GM13977 (cell line): ENCODE measurements at regions not wholly inside any gene's neighbourhood (a gene's known extent, or its start where the extent isn't known, plus 50 kb on each side); places are given as distances from the start of the nearest gene placed in this dataset.

Source experiments
- DNase-seq: peaks from one replicate; pipeline ENCODE4 v3.0.0; 2012; ENCODE audit warnings: low spot score
- in situ Hi-C: fragments of 300-500 bp; cut with MboI; formaldehyde crosslinking; loops from one replicate; pipeline ENCODE4 v1.12.0; 2022; ENCODE audit warnings: low sequenced_read_pairs, low pct_unique_long_range_greater_than_20kb, mixed read lengths, inconsistent platforms; ENCODE audit not compliant: unreplicated experiment
- TF ChIP-seq, protein P1 (sequence below): IDR thresholded peaks from 2 replicates; pipeline ENCODE4 v1.5.1; 2012; ENCODE audit warnings: mild to moderate bottlenecking, control low read depth; ENCODE audit not compliant: insufficient read depth; ENCODE audit errors: extremely low read depth, missing control alignments

DNA sequence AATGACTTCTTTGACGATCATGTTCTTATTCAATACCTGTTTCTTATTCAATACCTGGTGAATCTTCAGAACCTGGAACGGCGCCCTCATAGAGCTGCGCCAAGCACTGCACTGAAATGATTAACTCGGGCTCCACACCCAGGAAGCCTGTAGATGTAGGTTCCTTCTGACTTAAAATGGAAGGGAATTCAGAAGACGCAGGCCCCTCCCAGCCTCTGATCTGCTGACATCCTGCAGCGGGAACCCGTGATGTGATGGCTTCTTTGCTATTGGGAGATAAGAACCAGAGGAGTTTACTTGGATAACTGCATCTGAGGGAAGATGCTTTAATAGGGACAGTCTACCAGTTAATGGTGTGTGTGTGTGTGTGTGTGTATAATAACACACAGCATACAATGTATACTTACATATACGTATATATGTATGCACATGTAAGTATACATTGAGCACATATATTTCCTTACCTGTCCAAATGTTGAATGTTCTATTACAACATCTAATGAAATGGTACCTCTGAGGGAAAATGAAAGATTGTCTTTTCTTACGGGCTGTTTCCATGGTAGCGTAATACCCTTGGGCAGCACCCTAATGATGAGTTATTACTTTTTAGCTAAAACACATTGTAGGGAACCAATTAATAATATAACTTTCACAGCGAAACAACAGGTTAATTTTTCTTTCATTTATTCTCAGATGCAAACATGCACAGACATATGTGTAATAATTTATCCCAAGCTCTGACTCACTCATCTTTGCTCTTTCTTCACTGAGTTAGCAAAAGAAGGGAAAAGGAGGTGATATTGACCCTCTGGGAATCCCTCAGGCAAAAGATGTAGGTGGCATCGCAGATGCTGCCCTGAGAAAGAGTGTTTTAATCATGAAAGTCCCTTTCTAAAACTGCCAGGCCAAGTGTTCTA is 379.8 kb downstream of the SIPA1L2 start:
- TF ChIP-seq, protein P1, sequence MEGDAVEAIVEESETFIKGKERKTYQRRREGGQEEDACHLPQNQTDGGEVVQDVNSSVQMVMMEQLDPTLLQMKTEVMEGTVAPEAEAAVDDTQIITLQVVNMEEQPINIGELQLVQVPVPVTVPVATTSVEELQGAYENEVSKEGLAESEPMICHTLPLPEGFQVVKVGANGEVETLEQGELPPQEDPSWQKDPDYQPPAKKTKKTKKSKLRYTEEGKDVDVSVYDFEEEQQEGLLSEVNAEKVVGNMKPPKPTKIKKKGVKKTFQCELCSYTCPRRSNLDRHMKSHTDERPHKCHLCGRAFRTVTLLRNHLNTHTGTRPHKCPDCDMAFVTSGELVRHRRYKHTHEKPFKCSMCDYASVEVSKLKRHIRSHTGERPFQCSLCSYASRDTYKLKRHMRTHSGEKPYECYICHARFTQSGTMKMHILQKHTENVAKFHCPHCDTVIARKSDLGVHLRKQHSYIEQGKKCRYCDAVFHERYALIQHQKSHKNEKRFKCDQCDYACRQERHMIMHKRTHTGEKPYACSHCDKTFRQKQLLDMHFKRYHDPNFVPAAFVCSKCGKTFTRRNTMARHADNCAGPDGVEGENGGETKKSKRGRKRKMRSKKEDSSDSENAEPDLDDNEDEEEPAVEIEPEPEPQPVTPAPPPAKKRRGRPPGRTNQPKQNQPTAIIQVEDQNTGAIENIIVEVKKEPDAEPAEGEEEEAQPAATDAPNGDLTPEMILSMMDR, result no peak
- in situ Hi-C loops, result no loop called here
- no peak for DNase-seq

DNA sequence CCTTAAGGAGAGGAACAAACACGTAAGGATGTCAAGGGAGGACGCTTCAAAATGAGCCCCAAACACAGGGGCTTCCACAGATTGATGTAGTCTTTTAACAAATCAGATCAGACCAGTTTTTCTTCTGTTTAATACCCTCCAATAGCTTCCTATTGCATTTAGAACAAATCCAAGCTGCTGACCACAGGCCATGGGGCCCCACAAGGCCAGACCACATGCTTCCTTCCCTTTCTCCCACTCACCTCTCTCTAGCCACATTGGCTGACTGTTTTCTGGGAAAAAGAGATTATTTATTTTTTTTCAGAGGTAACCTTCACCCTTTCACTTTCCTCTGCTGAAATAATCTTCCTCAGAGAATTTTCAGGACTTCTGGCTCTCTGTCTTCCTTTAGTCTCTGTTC is 380.6 kb downstream of the SIPA1L2 start:
- in situ Hi-C loops, result no loop called here
- no peak for DNase-seq

DNA sequence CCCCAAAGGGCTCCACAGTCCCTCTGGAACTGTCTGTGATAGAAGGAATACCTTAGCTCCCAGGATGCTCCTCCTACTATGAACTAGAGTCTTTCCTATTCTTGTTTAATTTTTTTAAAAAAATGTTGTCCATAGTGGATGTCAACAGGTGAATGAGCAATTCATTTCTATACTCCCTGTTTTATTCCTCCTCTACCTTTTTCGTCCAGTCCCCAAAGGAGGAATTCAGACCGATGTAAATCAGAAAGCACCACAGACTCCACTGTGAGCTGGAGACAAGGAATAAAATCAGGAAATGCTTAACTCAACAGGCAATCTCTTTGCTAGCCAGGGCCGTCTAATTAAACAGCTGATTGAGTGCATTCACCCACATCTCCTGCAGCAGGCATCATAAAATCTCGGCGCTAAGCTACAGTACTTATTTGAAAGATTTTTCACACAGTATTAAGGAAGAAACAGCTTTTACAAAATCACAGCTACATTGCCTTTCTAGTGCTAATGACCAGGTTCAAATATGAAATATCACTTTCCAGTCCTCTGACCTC is 381.6 kb downstream of the SIPA1L2 start:
- DNase-seq, result no peak
- in situ Hi-C loops, result no loop called here
- TF ChIP-seq, protein P1, result no peak

More for the DNA sequence above, 380.6 kb downstream of the SIPA1L2 start:
- TF ChIP-seq, protein P1, result no peak

DNA sequence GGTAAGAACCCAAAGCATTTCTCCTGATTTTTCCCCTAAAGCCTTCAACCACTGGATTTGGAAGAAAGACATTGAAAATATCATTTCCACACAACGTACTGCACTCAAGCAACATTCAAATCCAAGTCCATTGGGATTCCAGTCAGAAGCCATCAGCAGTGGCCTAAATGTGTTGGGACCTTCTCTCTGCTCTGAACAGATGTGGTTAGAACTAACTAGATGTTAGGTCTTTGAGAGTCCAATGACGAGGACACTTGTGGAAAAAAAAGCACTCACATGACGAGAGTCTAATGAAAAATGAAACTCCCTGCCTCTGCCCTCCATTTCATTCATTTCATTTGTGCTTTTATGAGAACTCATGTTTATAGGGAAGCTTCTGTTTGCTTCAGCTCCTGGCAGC is 382.3 kb downstream of the SIPA1L2 start:
- TF ChIP-seq, protein P1, result no peak
- DNase-seq, result no peak

DNA sequence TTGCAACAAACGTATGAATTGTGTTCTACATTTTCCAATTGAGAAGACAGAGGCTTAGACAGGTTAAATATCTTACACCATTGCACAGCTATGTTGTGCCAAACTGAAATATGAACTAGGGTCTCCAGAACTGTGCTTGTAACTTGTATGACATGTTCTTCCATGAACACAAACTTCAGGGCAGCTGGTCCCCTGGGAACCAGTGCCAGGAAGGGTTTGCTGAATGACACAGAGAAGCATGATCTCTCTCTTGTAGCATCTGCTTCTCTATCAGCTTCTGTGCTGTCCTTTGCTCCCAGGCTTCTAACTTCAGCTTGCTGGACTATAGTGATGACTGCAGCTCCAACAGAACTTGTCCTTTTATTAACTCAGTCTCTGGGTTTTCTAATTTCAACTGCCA is 385.5 kb downstream of the SIPA1L2 start:
- DNase-seq, result no peak
- in situ Hi-C loops, result no loop called here
- TF ChIP-seq, protein P1, result no peak

More for the DNA sequence above, 382.3 kb downstream of the SIPA1L2 start:
- in situ Hi-C loops, result no loop called here

DNA sequence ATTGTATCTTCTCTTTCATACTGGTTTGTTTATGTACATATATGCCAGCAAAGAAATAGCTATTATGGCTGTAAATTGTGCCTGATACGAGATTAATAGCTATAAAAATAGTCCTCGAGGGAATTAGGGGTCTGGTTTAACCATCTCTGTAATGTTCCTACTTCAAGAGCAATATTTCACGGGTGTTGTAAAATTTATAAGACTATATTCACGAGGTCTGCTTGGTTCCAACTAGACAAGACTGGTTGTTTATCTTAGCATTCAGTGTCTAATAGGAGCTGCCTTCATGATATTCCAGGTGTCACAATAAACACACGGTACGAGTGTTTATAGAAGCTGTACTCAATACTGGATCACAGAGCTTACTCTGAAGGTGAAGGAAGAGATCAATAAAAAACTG is 389.9 kb downstream of the SIPA1L2 start:
- in situ Hi-C loops, result no loop called here
- DNase-seq, result no peak
- TF ChIP-seq, protein P1, result no peak
